Breast epithelium (tissue), 3 donors: ENCODE measurements at regions not wholly inside any gene's neighbourhood (a gene's known extent, or its start where the extent isn't known, plus 50 kb on each side); places are given as distances from the start of the nearest gene placed in this dataset.

Experiments used
- POLR2A ChIP-seq: fragments of 450-650 bp; IDR thresholded peaks from one replicate; pipeline ENCODE4 v1.6.1; 2016; ENCODE audit warnings: antibody characterized with exemption, mild to moderate bottlenecking, moderate library complexity
- POLR2AphosphoS5 ChIP-seq, 3 donors: sonication (generic); formaldehyde crosslinking; IDR thresholded peaks; one replicate each; pipeline ENCODE4 v1.6.1; 2017; ENCODE audit warnings: antibody characterized with exemption in 3 of 3
- TF ChIP-seq, protein P1 (sequence below), 3 donors: fragments of 450-650 bp; IDR thresholded peaks; one replicate each; pipeline ENCODE4 v1.5.1; 2016 to 2017; ENCODE audit warnings: antibody characterized with exemption in 3 of 3, mild to moderate bottlenecking in 3 of 3, moderate library complexity in 3 of 3

- no peak for TF ChIP-seq POLR2A
- TF ChIP-seq, protein P1, sequence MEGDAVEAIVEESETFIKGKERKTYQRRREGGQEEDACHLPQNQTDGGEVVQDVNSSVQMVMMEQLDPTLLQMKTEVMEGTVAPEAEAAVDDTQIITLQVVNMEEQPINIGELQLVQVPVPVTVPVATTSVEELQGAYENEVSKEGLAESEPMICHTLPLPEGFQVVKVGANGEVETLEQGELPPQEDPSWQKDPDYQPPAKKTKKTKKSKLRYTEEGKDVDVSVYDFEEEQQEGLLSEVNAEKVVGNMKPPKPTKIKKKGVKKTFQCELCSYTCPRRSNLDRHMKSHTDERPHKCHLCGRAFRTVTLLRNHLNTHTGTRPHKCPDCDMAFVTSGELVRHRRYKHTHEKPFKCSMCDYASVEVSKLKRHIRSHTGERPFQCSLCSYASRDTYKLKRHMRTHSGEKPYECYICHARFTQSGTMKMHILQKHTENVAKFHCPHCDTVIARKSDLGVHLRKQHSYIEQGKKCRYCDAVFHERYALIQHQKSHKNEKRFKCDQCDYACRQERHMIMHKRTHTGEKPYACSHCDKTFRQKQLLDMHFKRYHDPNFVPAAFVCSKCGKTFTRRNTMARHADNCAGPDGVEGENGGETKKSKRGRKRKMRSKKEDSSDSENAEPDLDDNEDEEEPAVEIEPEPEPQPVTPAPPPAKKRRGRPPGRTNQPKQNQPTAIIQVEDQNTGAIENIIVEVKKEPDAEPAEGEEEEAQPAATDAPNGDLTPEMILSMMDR (IDR thresholded peaks at IDR 0.05) = no peak
- no peak for TF ChIP-seq POLR2AphosphoS5 (IDR thresholded peaks at IDR 0.05)
Observed at GRCh38 chr5:67681703-67682102, 485.1 kb upstream of the CD180 start.
